Smooth muscle cell (in vitro differentiated cells): ENCODE measurements at regions not wholly inside any gene's neighbourhood (a gene's known extent, or its start where the extent isn't known, plus 50 kb on each side); places are given as distances from the start of the nearest gene placed in this dataset.
"Not testable (repeated sequence)": the region's sequence is repeated elsewhere in the genome, so short reads cannot be mapped to it uniquely, and the experiment has no call there.

Source experiments
- DNase-seq: peaks from one replicate; lab custom pipeline; 2025; ENCODE audit not compliant: unreplicated experiment; lab: John Stamatoyannopoulos, UW
- H2AFZ ChIP-seq: fragments of 200-600 bp; sonication (generic); 2 replicates; pipeline ENCODE4 v1.6.0; 2016; ENCODE audit warnings: antibody characterized with exemption, low read depth, mild to moderate bottlenecking
- H3F3A ChIP-seq: fragments of 200-600 bp; sonication (generic); 2 replicates; pipeline ENCODE4 v1.6.0; 2017; ENCODE audit warnings: antibody characterized with exemption, low read depth
- H3K27ac ChIP-seq: fragments of 200-600 bp; sonication (generic); 2 replicates; pipeline ENCODE4 v1.5.1; 2016; ENCODE audit warnings: low read depth, mild to moderate bottlenecking
- H3K27me3 ChIP-seq: fragments of 200-600 bp; sonication (generic); 2 replicates; pipeline ENCODE4 v1.6.1; 2016; ENCODE audit warnings: low read depth, mild to moderate bottlenecking
- H3K36me3 ChIP-seq: fragments of 200-600 bp; sonication (generic); 2 replicates; pipeline ENCODE4 v1.5.1; 2016; ENCODE audit warnings: low read depth
- H3K4me1 ChIP-seq: fragments of 200-600 bp; sonication (generic); 2 replicates; pipeline ENCODE4 v1.5.1; 2016; ENCODE audit warnings: low read depth
- H3K4me2 ChIP-seq: fragments of 200-600 bp; sonication (generic); 2 replicates; pipeline ENCODE4 v1.6.0; 2016; ENCODE audit warnings: mild to moderate bottlenecking
- H3K4me3 ChIP-seq: fragments of 200-600 bp; sonication (generic); 2 replicates; pipeline ENCODE4 v1.5.1; 2016; ENCODE audit warnings: mild to moderate bottlenecking
- H3K79me2 ChIP-seq: fragments of 200-600 bp; sonication (generic); 2 replicates; pipeline ENCODE4 v1.6.0; 2016; ENCODE audit warnings: low read depth, mild to moderate bottlenecking
- H3K9ac ChIP-seq: fragments of 200-600 bp; sonication (generic); 2 replicates; pipeline ENCODE4 v1.6.0; 2016; ENCODE audit warnings: low read depth
- H3K9me3 ChIP-seq: fragments of 200-600 bp; sonication (generic); replicated peaks from 2 replicates; pipeline ENCODE4 v1.5.1; 2016; ENCODE audit warnings: low read depth
- H4K20me1 ChIP-seq: fragments of 200-600 bp; sonication (generic); 2 replicates; pipeline ENCODE4 v1.6.0; 2016; ENCODE audit warnings: low read depth
- WGBS: methylation state at CpG from one replicate; pipeline ENCODE4 v1.1.7; 2016; ENCODE audit warnings: low lambda C conversion rate; 5-methylcytosine and 5-hydroxymethylcytosine counted together

- not testable (repeated sequence) for H3K4me3 ChIP-seq, H3K36me3 ChIP-seq, H2AFZ ChIP-seq, H3K27ac ChIP-seq, H3K9ac ChIP-seq, H3F3A ChIP-seq, H4K20me1 ChIP-seq, H3K9me3 ChIP-seq, H3K4me1 ChIP-seq, DNase-seq, H3K79me2 ChIP-seq, H3K4me2 ChIP-seq, H3K27me3 ChIP-seq
- WGBS = 97% methylated on average over 4 of the region's 4 CpGs
Observed at GRCh38 chr2:87643165-87643564, 104.7 kb upstream of the PLGLB2 start.

GRCh38 chr2:87647737-87648498, 100.0 kb upstream of the PLGLB2 start:
- not testable (repeated sequence) for H3K4me2 ChIP-seq, H3K9me3 ChIP-seq, H3K27ac ChIP-seq, H3K27me3 ChIP-seq, H3K36me3 ChIP-seq, H3K9ac ChIP-seq, DNase-seq, H3K4me1 ChIP-seq, H2AFZ ChIP-seq, H4K20me1 ChIP-seq, H3F3A ChIP-seq, H3K79me2 ChIP-seq, H3K4me3 ChIP-seq
- 67% methylated on average over 4 of the region's 5 CpGs for WGBS

GRCh38 chr2:87648815-87649214, 99.1 kb upstream of the PLGLB2 start:
- WGBS = no CpG with 5 or more reads among the region's 3 CpGs

GRCh38 chr2:87649871-87650270, 98.0 kb upstream of the PLGLB2 start:
- H3K4me2 ChIP-seq, H3K27me3 ChIP-seq, H3K79me2 ChIP-seq, H3K36me3 ChIP-seq, H3K9me3 ChIP-seq, H3K27ac ChIP-seq, H3K9ac ChIP-seq, H2AFZ ChIP-seq, H4K20me1 ChIP-seq, H3K4me3 ChIP-seq, H3K4me1 ChIP-seq, DNase-seq, H3F3A ChIP-seq: not testable (repeated sequence)
- 93% methylated on average over 3 of the region's 3 CpGs for WGBS

More at GRCh38 chr2:87648815-87649214, 99.1 kb upstream of the PLGLB2 start:
- not testable (repeated sequence) for DNase-seq, H3K4me1 ChIP-seq, H3K9ac ChIP-seq, H3F3A ChIP-seq, H3K4me3 ChIP-seq, H3K27ac ChIP-seq, H3K4me2 ChIP-seq, H3K9me3 ChIP-seq, H4K20me1 ChIP-seq, H3K27me3 ChIP-seq, H3K79me2 ChIP-seq, H3K36me3 ChIP-seq, H2AFZ ChIP-seq

- H3K79me2 ChIP-seq, H3F3A ChIP-seq, H3K4me3 ChIP-seq, H3K4me1 ChIP-seq, H3K36me3 ChIP-seq, H4K20me1 ChIP-seq, DNase-seq, H3K9me3 ChIP-seq, H3K9ac ChIP-seq, H3K27ac ChIP-seq, H2AFZ ChIP-seq, H3K4me2 ChIP-seq, H3K27me3 ChIP-seq: not testable (repeated sequence)
- WGBS = 100% methylated on average over 2 of the region's 2 CpGs
Observed at GRCh38 chr2:87650837-87651236, 97.0 kb upstream of the PLGLB2 start.

- H3K27me3 ChIP-seq, H3K36me3 ChIP-seq, H4K20me1 ChIP-seq, H2AFZ ChIP-seq, H3K4me2 ChIP-seq, DNase-seq, H3K9me3 ChIP-seq, H3F3A ChIP-seq, H3K27ac ChIP-seq, H3K79me2 ChIP-seq, H3K4me3 ChIP-seq, H3K4me1 ChIP-seq, H3K9ac ChIP-seq: not testable (repeated sequence)
- 91% methylated on average over 2 of the region's 2 CpGs for WGBS
Observed at GRCh38 chr2:87651589-87651988, 96.3 kb upstream of the PLGLB2 start.

GRCh38 chr2:87653373-87653772, 94.5 kb upstream of the PLGLB2 start:
- H3K4me3 ChIP-seq, H3K36me3 ChIP-seq, H3K9ac ChIP-seq, H4K20me1 ChIP-seq, DNase-seq, H3K4me1 ChIP-seq, H3K27ac ChIP-seq, H2AFZ ChIP-seq, H3K4me2 ChIP-seq, H3F3A ChIP-seq, H3K9me3 ChIP-seq, H3K79me2 ChIP-seq, H3K27me3 ChIP-seq: not testable (repeated sequence)

- not testable (repeated sequence) for DNase-seq, H3K27ac ChIP-seq, H3F3A ChIP-seq, H3K4me3 ChIP-seq, H3K4me2 ChIP-seq, H4K20me1 ChIP-seq, H3K79me2 ChIP-seq, H3K9ac ChIP-seq, H3K9me3 ChIP-seq, H3K36me3 ChIP-seq, H3K27me3 ChIP-seq, H2AFZ ChIP-seq, H3K4me1 ChIP-seq
- 69% methylated on average over 7 of the region's 7 CpGs for WGBS
Observed at GRCh38 chr2:87654136-87654814, 93.6 kb upstream of the PLGLB2 start.
